CD14-positive monocyte (primary cell): ENCODE measurements at regions not wholly inside any gene's neighbourhood (a gene's known extent, or its start where the extent isn't known, plus 50 kb on each side); places are given as distances from the start of the nearest gene placed in this dataset.
"Not testable (repeated sequence)": the region's sequence is repeated elsewhere in the genome, so short reads cannot be mapped to it uniquely, and the experiment has no call there.

Experiments used
- DNase-seq, 3 donors: peaks; one replicate each; pipeline ENCODE4 v3.0.0-alpha.2; 2011 to 2022
- H2AFZ ChIP-seq: 2 replicates; pipeline ENCODE4 v1.6.0; 2012; ENCODE audit warnings: mild to moderate bottlenecking, low read depth, low read length, inconsistent platforms; ENCODE audit not compliant: insufficient read depth, poor library complexity, severe bottlenecking
- H3K27ac ChIP-seq, 2 donors: 1 replicate in 1 of 2; 2 replicates in 1 of 2; pipeline ENCODE4 v1.5.1; 2012 to 2013; ENCODE audit warnings: low read length in 2 of 2, control low read depth in 1 of 2, inconsistent platforms in 1 of 2, low read depth in 1 of 2, mild to moderate bottlenecking in 1 of 2
- H3K27me3 ChIP-seq, 2 donors: one replicate each; pipeline versions ENCODE4 v1.6.0 to v1.6.1; 2011 to 2013; ENCODE audit warnings: low read length in 2 of 2; ENCODE audit not compliant: control insufficient read depth in 2 of 2, insufficient read depth in 2 of 2
- H3K36me3 ChIP-seq, 2 donors: replicated peaks in 1 of 2; 1 replicate in 1 of 2; 2 replicates in 1 of 2; pipeline versions ENCODE4 v1.5.1 to v1.6.1; 2012 to 2013; ENCODE audit warnings: low read length in 2 of 2, control low read depth in 1 of 2, inconsistent platforms in 1 of 2, mild to moderate bottlenecking in 1 of 2; ENCODE audit not compliant: insufficient read depth in 2 of 2, control insufficient read depth in 1 of 2
- H3K4me1 ChIP-seq, 2 donors: 1 replicate in 1 of 2; 2 replicates in 1 of 2; pipeline versions ENCODE4 v1.5.1 to v1.6.1; 2012 to 2013; ENCODE audit warnings: low read length in 2 of 2, control low read depth in 1 of 2, inconsistent platforms in 1 of 2, mild to moderate bottlenecking in 1 of 2, moderate library complexity in 1 of 2; ENCODE audit not compliant: insufficient read depth in 2 of 2, control insufficient read depth in 1 of 2
- H3K4me2 ChIP-seq: replicated peaks from 2 replicates; pipeline ENCODE3; 2012; ENCODE audit warnings: low read length, moderate library complexity, mild to moderate bottlenecking; ENCODE audit not compliant: poor library complexity, severe bottlenecking; ENCODE audit errors: extremely low read depth
- H3K4me3 ChIP-seq, 3 experiments: fragments of 200-600 bp in 1 of 3; sonication (generic) in 1 of 3; replicated peaks in 1 of 3; 1 replicate in 2 of 3; 2 replicates in 1 of 3; pipeline ENCODE4 v1.5.1; 2011 to 2013; ENCODE audit warnings: low read length in 3 of 3, mild to moderate bottlenecking in 3 of 3, control low read depth in 2 of 3, low read depth in 2 of 3, inconsistent platforms in 1 of 3, moderate library complexity in 1 of 3
- H3K79me2 ChIP-seq: 2 replicates; pipeline ENCODE4 v1.6.0; 2012; ENCODE audit warnings: mild to moderate bottlenecking, control low read depth, inconsistent platforms, low read length, moderate library complexity; ENCODE audit not compliant: insufficient read depth
- H3K9ac ChIP-seq: 2 replicates; pipeline ENCODE4 v1.6.0; 2017; ENCODE audit warnings: low read length, mild to moderate bottlenecking; ENCODE audit not compliant: insufficient read depth, poor library complexity, severe bottlenecking
- H3K9me3 ChIP-seq, 2 donors: replicated peaks in 1 of 2; 1 replicate in 1 of 2; 2 replicates in 1 of 2; pipeline versions ENCODE4 v1.5.1 to v1.6.1; 2012 to 2013; ENCODE audit warnings: low read length in 2 of 2, control low read depth in 1 of 2; ENCODE audit not compliant: control insufficient read depth in 1 of 2, insufficient read depth in 1 of 2
- H4K20me1 ChIP-seq: 2 replicates; pipeline ENCODE4 v1.6.0; 2012; ENCODE audit warnings: mild to moderate bottlenecking, low read length, control low read depth, moderate library complexity; ENCODE audit not compliant: insufficient read depth
- H3K27ac Mint-ChIP-seq, 7 donors: one replicate each; pipeline ENCODE4 v1.8.0; 2020; ENCODE audit warnings: mild to moderate bottlenecking in 7 of 7, mixed read lengths in 7 of 7, moderate library complexity in 6 of 7, inconsistent platforms in 2 of 7
- H3K27me3 Mint-ChIP-seq, 3 donors: one replicate each; pipeline ENCODE4 v1.8.0; 2021 to 2022; ENCODE audit warnings: low read depth in 3 of 3, mild to moderate bottlenecking in 3 of 3, mixed read lengths in 3 of 3, moderate library complexity in 3 of 3, inconsistent platforms in 1 of 3
- H3K36me3 Mint-ChIP-seq, 2 donors: one replicate each; pipeline ENCODE4 v1.8.0; 2020; ENCODE audit warnings: mixed read lengths in 2 of 2, inconsistent platforms in 1 of 2, mild to moderate bottlenecking in 1 of 2
- H3K4me1 Mint-ChIP-seq: one replicate; pipeline ENCODE4 v1.8.0; 2020; ENCODE audit warnings: mild to moderate bottlenecking, mixed read lengths
- H3K4me3 Mint-ChIP-seq, 2 donors: one replicate each; pipeline ENCODE4 v1.8.0; 2020; ENCODE audit warnings: mild to moderate bottlenecking in 2 of 2, mixed read lengths in 2 of 2, moderate library complexity in 1 of 2
- H3K9me3 Mint-ChIP-seq, 7 donors: one replicate each; pipeline ENCODE4 v1.8.0; 2020 to 2022; ENCODE audit warnings: mixed read lengths in 7 of 7, mild to moderate bottlenecking in 6 of 7, moderate library complexity in 6 of 7, inconsistent platforms in 2 of 7
- WGBS: methylation state at CpG from one replicate; pipeline ENCODE4 v1.1.5; 2013; ENCODE audit warnings: missing lambda C conversion rate; ENCODE audit not compliant: insufficient coverage; 5-methylcytosine and 5-hydroxymethylcytosine counted together
- intact Hi-C, 2 donors: fragments of 100-400 bp; cut with micrococcal nuclease; formaldehyde crosslinking; loops; one replicate each; pipeline versions ENCODE4 v1.15.0 to v1.15.1; 2023
- TF ChIP-seq, protein P1 (sequence below): fragments of 200-600 bp; IDR thresholded peaks from one replicate; pipeline ENCODE4 v1.8.0; 2022; ENCODE audit warnings: antibody characterized with exemption, mild to moderate bottlenecking

DNA sequence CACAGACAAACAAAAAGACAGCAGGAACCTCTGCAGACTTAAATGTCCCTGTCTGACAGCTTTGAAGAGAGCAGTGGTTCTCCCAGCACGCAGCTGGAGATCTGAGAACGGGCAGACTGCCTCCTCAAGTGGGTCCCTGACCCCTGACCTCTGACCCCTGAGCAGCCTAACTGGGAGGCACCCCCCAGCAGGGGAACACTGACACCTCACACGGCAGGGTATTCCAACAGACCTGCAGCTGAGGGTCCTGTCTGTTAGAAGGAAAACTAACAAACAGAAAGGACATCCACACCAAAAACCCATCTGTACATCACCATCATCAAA is 182.3 kb upstream of the NECTIN3 start:
- H3K4me1 Mint-ChIP-seq, H3K36me3 ChIP-seq, H3K9ac ChIP-seq, H3K27me3 Mint-ChIP-seq, H2AFZ ChIP-seq, H3K4me2 ChIP-seq, H3K4me1 ChIP-seq, H3K27me3 ChIP-seq, H3K36me3 Mint-ChIP-seq, H3K4me3 ChIP-seq, H3K27ac ChIP-seq, H3K27ac Mint-ChIP-seq, H3K4me3 Mint-ChIP-seq, H3K79me2 ChIP-seq, DNase-seq, H4K20me1 ChIP-seq, H3K9me3 ChIP-seq, intact Hi-C loops: not testable (repeated sequence)
- peaks cover 3 to 20% (median 7%) of the 10 kb centered on the region in 7 donors for H3K9me3 Mint-ChIP-seq
- WGBS: no CpG with 5 or more reads among the region's 3 CpGs

DNA sequence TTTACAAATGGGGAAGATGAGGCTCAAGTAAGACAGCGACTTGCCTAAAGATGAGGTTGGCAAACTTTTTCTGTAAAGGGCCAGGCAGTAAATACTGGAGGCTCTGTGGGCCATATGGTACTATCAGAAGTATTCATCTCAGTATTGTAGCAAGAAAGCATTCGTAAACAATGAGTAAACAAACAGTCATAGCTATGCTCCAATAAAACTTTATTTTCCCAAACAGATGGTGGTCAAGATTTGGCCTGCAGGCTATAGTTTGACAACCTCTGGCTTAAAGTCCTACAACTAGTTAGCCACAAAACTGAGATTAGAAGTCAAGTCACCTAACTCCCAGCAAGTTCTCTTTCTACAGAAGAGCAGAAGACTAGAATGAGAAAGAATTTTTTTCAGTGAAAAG is 177.0 kb upstream of the NECTIN3 start:
- Mint-ChIP-seq H3K27ac (no peak overlapping the region), H3K4me1 (no peaks in the 10 kb centered on the region), H3K27me3 (peaks cover 0 to 2% (median 0%) of the 10 kb centered on the region in 3 donors), H3K4me3 (no peak overlapping the region), H3K36me3 (no peaks in the 10 kb centered on the region), H3K9me3 (peaks cover 0 to 16% (median 9%) of the 10 kb centered on the region in 7 donors)
- intact Hi-C loops: no loop called here
- Histone ChIP-seq H3K4me3 (no peak overlapping the region), H2AFZ (no peak overlapping the region), H3K9me3 (peaks cover 6 to 9% of the 10 kb centered on the region in 2 donors), H3K4me2 (no peak overlapping the region), H3K36me3 (no peaks in the 10 kb centered on the region), H3K27me3 (no peaks in the 10 kb centered on the region), H3K9ac (no peak overlapping the region), H4K20me1 (no peaks in the 10 kb centered on the region), H3K4me1 (no peaks in the 10 kb centered on the region), H3K27ac (no peak overlapping the region), H3K79me2 (no peaks in the 10 kb centered on the region)
- 80% methylated on average over 1 of the region's 2 CpGs for WGBS
- no peak for DNase-seq
- TF ChIP-seq, protein P1, sequence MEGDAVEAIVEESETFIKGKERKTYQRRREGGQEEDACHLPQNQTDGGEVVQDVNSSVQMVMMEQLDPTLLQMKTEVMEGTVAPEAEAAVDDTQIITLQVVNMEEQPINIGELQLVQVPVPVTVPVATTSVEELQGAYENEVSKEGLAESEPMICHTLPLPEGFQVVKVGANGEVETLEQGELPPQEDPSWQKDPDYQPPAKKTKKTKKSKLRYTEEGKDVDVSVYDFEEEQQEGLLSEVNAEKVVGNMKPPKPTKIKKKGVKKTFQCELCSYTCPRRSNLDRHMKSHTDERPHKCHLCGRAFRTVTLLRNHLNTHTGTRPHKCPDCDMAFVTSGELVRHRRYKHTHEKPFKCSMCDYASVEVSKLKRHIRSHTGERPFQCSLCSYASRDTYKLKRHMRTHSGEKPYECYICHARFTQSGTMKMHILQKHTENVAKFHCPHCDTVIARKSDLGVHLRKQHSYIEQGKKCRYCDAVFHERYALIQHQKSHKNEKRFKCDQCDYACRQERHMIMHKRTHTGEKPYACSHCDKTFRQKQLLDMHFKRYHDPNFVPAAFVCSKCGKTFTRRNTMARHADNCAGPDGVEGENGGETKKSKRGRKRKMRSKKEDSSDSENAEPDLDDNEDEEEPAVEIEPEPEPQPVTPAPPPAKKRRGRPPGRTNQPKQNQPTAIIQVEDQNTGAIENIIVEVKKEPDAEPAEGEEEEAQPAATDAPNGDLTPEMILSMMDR: no peak
